Fibroblast of the aortic adventitia (primary cell): ENCODE measurements at regions not wholly inside any gene's neighbourhood (a gene's known extent, or its start where the extent isn't known, plus 50 kb on each side); places are given as distances from the start of the nearest gene placed in this dataset.

Experiments
- DNase-seq: peaks from one replicate; pipeline ENCODE4 v3.0.0-alpha.2; 2010; ENCODE audit warnings: low read depth
- H3K4me3 ChIP-seq: 2 replicates; pipeline ENCODE4 v1.5.1; 2011; ENCODE audit warnings: low read depth, mild to moderate bottlenecking, control low read depth, low read length, moderate library complexity
- CTCF ChIP-seq: IDR thresholded peaks from 2 replicates; pipeline ENCODE4 v1.5.1; 2011; ENCODE audit warnings: mild to moderate bottlenecking, low read length, control low read depth, inconsistent platforms; ENCODE audit not compliant: insufficient read depth

- H3K4me3 ChIP-seq: no peak overlapping the region
- no peak for DNase-seq
- no peak for TF ChIP-seq CTCF
Measured at GRCh38 chr13:99737481-99738245, 233.9 kb downstream of the ZIC5 start.

- TF ChIP-seq CTCF: no peak
- no peak overlapping the region for H3K4me3 ChIP-seq
- DNase-seq: no peak
Measured at GRCh38 chr13:99736541-99736940, 235.0 kb downstream of the ZIC5 start.

- no peak for DNase-seq
- H3K4me3 ChIP-seq: no peak overlapping the region
- TF ChIP-seq CTCF: no peak
Measured at GRCh38 chr13:99734013-99734693, 232.9 kb downstream of the TM9SF2 start.

GRCh38 chr13:99733346-99733745, 232.1 kb downstream of the TM9SF2 start:
- TF ChIP-seq CTCF: no peak

GRCh38 chr13:99731747-99732146, 230.5 kb downstream of the TM9SF2 start:
- TF ChIP-seq CTCF: no peak
- DNase-seq: no peak

More at GRCh38 chr13:99733346-99733745, 232.1 kb downstream of the TM9SF2 start:
- no peak for DNase-seq
- no peak overlapping the region for H3K4me3 ChIP-seq

GRCh38 chr13:99730403-99730802, 229.1 kb downstream of the TM9SF2 start:
- no peak overlapping the region for H3K4me3 ChIP-seq
- DNase-seq: no peak
- TF ChIP-seq CTCF: no peak

More at GRCh38 chr13:99731747-99732146, 230.5 kb downstream of the TM9SF2 start:
- no peak overlapping the region for H3K4me3 ChIP-seq
